HG03457 (cell line): ENCODE measurements at regions not wholly inside any gene's neighbourhood (a gene's known extent, or its start where the extent isn't known, plus 50 kb on each side); places are given as distances from the start of the nearest gene placed in this dataset.
A peak's percentile ranks its signal among the peaks of the same experiment; 100 is the strongest.
"Not testable (repeated sequence)": the region's sequence is repeated elsewhere in the genome, so short reads cannot be mapped to it uniquely, and the experiment has no call there.

Experiments
- ATAC-seq: cut with Tn5 transposase; IDR thresholded peaks from one replicate; pipeline ENCODE4 v1.9.1; 2021; ENCODE audit warnings: moderate number of reproducible peaks; ENCODE audit not compliant: unreplicated experiment

DNA sequence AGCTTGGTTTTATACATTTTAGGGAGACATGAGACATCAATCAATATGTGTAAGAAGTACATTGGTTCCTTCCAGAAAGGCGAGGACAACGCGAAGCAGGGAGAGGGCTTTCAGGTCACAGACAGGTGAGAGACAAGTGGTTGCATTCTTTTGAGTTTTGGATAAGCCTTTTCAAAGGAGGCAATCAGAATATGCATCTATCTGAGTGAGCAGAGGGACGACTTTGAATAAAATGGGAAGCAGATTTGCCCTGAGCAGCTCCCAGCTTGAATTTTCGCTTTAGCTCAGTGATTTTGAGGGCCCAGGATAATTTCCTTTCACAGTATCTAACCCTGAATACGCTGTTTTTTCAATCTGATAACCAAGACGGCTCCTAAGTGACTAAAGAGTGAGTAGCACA is 82.5 kb upstream of the MYO3A start:
- no peak for ATAC-seq

DNA sequence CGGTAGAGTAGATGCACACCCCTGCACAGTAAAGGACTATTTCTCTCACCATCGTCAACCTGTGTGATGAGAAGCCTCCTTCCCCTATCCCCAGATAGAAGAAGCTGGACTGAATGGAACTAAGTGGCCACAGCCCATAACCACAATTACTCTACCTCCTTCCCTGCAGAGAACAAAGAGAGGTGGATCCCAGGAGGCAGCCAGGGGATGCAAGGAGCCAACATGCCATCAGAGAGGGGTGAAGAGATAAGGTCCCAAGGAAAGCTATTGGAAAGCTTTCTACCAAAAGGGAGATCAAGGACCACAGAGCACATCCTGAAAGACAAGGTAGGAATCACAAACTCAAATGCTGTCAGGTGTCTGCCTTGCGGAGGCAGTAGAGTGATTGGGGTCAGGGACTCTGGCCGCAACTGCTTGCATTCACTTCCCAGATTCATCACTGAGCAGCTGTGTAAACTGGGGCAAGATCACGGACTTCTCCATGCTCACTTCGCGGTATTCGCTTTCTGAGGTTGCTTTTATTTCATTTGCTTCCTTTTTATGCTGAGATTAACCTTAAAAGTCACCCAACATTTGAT is 81.6 kb upstream of the MYO3A start:
- ATAC-seq = no peak

GRCh38 chr10:25858076-25858475 is 76.0 kb upstream of the MYO3A start:
- ATAC-seq = no peak

- no peak for ATAC-seq
Observed at GRCh38 chr10:25865267-25865666, 68.8 kb upstream of the MYO3A start.

GRCh38 chr10:25867321-25867720 is 66.7 kb upstream of the MYO3A start:
- ATAC-seq = no peak

DNA sequence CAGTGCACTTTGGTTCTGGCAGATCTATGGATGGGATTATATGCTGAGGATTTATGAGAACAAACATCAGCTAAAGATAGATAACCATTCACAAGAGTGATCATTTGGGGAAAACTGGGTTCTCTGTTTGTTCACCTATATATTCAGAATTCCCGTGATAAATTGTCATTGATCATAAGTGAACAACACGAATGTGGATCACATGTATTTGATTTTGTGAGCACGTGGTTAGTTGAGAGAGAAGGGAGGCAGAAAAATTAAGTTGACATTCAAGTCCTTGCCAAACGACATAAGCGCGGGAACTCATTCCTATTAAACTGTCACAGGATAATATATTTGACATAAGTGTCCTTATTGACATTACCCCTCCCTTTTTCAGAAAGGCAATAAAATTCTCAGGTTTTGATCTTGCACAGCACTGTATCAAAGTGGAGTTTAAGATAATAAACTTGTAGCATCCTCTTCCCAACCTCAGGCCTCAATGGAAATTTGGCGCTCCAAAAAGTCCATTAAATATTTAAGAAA is 64.9 kb upstream of the MYO3A start:
- ATAC-seq = no peak

DNA sequence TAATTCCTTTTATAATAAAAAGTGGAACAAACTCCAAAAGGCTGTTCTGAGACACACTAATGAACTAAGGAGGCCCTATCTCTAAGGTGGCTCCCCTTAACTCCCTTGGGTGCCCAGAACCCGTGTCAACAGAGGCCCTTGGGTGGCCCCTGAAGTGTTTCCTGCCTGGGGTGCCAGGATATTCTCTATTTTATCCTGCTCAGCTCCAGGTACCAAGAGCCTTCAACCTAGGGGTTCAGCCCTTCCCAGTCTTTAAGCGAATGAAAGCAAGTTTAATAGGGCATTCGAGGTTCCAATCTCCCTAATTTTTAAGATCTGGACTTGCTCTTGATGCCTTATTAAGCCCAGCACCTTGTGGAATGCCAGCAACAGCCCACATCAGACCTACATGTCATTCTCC is 64.4 kb upstream of the MYO3A start:
- no peak for ATAC-seq

DNA sequence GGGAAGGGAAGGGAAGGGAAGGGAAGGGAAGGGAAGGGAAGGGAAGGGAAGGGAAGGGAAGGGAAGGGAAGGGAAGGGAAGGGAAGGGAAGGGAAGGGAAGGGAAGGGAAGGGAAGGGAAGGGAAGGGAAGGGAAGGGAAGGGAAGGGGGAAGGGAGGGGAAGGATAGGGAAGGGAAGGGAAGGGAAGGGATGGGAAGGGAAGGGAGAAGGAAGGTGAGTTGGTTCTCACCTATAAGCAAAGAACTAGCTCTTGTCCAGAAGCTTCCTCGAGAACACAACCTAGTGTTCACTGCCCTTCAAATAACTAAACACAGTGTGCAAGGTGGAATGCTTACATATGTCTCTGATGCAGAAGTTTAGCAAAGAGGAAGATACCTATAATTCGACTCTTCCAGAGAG is 59.6 kb upstream of the MYO3A start:
- not testable (repeated sequence) for ATAC-seq

DNA sequence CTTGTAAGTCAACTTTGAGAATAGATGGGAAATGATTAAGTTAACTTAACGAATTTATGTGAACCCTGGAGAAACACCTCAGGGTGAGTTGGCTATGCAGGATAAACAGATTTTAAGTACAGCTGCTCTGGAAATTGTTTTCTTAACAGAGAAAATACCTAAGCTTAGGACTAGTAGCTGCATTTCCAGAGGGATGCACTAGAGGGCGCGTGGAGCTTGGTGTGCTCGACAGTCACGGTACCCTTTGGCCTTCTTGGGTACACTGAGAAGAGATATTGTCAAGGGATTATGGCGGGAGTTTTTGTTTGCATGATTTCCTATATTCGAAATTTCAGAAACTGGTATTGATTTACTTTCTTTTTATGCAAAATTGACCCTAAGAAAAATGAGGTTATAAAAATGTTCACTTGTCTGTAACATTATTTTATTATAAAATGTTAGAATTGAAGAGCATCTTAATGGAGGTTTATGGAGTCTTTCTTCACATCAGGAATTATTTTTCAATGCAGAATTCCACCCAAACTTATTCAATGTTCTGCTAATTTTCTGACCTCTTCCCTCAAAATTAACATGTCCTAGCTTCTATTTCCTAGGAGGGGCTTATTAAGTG is 58.4 kb upstream of the MYO3A start:
- ATAC-seq = peak; percentile 56

DNA sequence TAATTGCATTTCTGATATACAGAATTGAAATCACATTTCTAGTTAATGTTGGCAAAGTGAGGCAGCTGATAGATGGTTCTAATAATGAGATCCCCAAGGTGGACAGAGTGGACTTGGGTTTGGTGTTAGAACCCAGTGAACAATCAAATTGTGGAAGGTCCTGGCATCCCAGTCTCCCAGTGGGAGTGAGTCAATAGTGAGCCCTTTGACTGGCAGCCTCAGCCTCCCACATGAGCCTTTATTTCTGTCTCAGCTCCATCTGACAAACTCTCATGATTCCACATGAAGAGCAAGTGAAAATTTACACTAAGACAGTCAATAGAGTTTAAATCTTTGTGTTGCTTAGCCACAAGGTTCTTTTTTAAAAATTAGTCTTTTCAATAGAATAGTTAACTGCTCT is 56.7 kb upstream of the MYO3A start:
- no peak for ATAC-seq
